Breast epithelium (tissue), 4 donors: ENCODE measurements at regions not wholly inside any gene's neighbourhood (a gene's known extent, or its start where the extent isn't known, plus 50 kb on each side); places are given as distances from the start of the nearest gene placed in this dataset.

Experiments
- DNase-seq, 2 donors: peaks; one replicate each; pipeline ENCODE4 v3.0.0-alpha.2; 2019; ENCODE audit warnings: low spot score in 2 of 2
- H3K27ac ChIP-seq, 2 donors: fragments of 200-600 bp; sonication (generic) in 1 of 2; one replicate each; pipeline ENCODE4 v1.5.1; 2016 to 2019; ENCODE audit warnings: mild to moderate bottlenecking in 1 of 2
- H3K27me3 ChIP-seq, 2 donors: fragments of 200-600 bp; sonication (generic) in 1 of 2; one replicate each; pipeline versions ENCODE4 v1.5.1 to v1.6.0; 2017 to 2019; ENCODE audit warnings: control low read depth in 1 of 2, mild to moderate bottlenecking in 1 of 2
- H3K36me3 ChIP-seq: fragments of 200-600 bp; one replicate; pipeline ENCODE4 v1.5.1; 2019
- H3K4me1 ChIP-seq, 2 donors: fragments of 200-600 bp; sonication (generic); one replicate each; pipeline ENCODE4 v1.5.1; 2016 to 2019; ENCODE audit warnings: control low read depth in 1 of 2
- H3K4me3 ChIP-seq, 3 donors: fragments of 200-600 bp; sonication (generic); 1 replicate in 2 of 3; 2 replicates in 1 of 3; pipeline ENCODE4 v1.5.1; 2016 to 2019; ENCODE audit warnings: mild to moderate bottlenecking in 3 of 3, moderate library complexity in 2 of 3
- H3K9me3 ChIP-seq, 2 donors: fragments of 200-600 bp; sonication (generic) in 1 of 2; one replicate each; pipeline ENCODE4 v1.5.1; 2016 to 2019; ENCODE audit warnings: control low read depth in 1 of 2
- POLR2A ChIP-seq: fragments of 450-650 bp; IDR thresholded peaks from one replicate; pipeline ENCODE4 v1.6.1; 2016; ENCODE audit warnings: antibody characterized with exemption, mild to moderate bottlenecking, moderate library complexity
- POLR2AphosphoS5 ChIP-seq, 3 donors: sonication (generic); formaldehyde crosslinking; IDR thresholded peaks; one replicate each; pipeline ENCODE4 v1.6.1; 2017; ENCODE audit warnings: antibody characterized with exemption in 3 of 3
- intact Hi-C: fragments of 100-400 bp; cut with DNase I; formaldehyde crosslinking; loops from one replicate; pipeline ENCODE4 v1.15.1; 2023; ENCODE audit warnings: low total_unique reads
- TF ChIP-seq, protein P1 (sequence below), 3 donors: fragments of 450-650 bp; IDR thresholded peaks; one replicate each; pipeline ENCODE4 v1.5.1; 2016 to 2017; ENCODE audit warnings: antibody characterized with exemption in 3 of 3, mild to moderate bottlenecking in 3 of 3, moderate library complexity in 3 of 3

DNA sequence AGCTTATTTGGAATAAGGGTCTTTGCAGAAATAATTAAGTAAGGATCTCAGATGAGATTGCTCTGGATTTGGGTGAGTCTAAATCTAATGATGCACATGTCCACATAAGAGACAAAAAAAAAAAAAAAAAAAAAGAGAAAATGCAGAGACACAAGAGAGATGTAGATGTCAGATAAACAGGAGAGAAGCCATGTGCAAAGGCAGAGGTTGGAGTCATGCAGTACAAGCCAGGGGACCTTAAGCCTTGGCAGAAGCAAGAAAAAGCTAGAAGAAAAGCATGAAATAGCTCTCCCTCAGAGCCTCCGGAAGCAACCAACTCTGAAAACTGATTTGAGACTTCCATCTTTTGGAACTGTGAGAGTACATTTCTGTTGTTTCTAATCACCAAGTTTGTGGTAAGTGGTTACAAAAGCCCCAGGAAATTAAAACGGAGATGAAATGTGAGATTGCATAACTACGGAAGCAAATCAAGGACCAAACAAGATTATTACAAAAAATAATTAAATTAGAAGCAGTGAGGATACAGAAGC is 1304.0 kb upstream of the SEL1L start:
- DNase-seq: no peak
- no peak overlapping the region for H3K27ac ChIP-seq
- H3K9me3 ChIP-seq: no peaks in the 10 kb centered on the region
- H3K4me3 ChIP-seq: no peak overlapping the region
- intact Hi-C loops: no loop called here
- TF ChIP-seq POLR2AphosphoS5 (IDR thresholded peaks at IDR 0.05) (no peak), POLR2A (no peak)
- TF ChIP-seq, protein P1, sequence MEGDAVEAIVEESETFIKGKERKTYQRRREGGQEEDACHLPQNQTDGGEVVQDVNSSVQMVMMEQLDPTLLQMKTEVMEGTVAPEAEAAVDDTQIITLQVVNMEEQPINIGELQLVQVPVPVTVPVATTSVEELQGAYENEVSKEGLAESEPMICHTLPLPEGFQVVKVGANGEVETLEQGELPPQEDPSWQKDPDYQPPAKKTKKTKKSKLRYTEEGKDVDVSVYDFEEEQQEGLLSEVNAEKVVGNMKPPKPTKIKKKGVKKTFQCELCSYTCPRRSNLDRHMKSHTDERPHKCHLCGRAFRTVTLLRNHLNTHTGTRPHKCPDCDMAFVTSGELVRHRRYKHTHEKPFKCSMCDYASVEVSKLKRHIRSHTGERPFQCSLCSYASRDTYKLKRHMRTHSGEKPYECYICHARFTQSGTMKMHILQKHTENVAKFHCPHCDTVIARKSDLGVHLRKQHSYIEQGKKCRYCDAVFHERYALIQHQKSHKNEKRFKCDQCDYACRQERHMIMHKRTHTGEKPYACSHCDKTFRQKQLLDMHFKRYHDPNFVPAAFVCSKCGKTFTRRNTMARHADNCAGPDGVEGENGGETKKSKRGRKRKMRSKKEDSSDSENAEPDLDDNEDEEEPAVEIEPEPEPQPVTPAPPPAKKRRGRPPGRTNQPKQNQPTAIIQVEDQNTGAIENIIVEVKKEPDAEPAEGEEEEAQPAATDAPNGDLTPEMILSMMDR (IDR thresholded peaks at IDR 0.05): no peak
- H3K27me3 ChIP-seq: no peaks in the 10 kb centered on the region
- no peaks in the 10 kb centered on the region for H3K36me3 ChIP-seq
- no peaks in the 10 kb centered on the region for H3K4me1 ChIP-seq

DNA sequence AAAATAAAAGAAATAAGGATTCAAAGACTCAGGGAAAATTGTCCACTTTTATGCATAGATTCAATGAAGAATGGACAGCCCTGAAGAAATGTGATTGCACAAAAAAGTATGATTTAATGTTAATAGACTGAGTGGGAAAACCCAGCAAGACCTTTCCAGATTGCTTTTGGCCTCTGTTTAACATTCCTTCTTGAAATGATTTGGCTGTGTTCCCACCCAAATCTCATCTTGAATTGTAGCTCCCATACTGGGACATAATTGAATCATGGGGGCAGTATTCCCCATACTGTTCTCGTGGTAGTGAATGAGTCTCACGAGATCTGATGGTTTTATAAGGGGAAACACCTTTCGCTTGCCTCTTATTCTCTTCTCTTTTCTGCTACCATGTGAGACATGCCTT is 1316.9 kb upstream of the SEL1L start:
- H3K4me3 ChIP-seq: no peak overlapping the region
- H3K4me1 ChIP-seq: no peaks in the 10 kb centered on the region
- no peak overlapping the region for H3K27ac ChIP-seq
- no peak for DNase-seq
- no peaks in the 10 kb centered on the region for H3K9me3 ChIP-seq
- no peaks in the 10 kb centered on the region for H3K36me3 ChIP-seq
- H3K27me3 ChIP-seq: no peaks in the 10 kb centered on the region
- TF ChIP-seq, protein P1 (IDR thresholded peaks at IDR 0.05): no peak
- no peak for TF ChIP-seq POLR2A
- TF ChIP-seq POLR2AphosphoS5 (IDR thresholded peaks at IDR 0.05): no peak
- intact Hi-C loops: no loop called here

DNA sequence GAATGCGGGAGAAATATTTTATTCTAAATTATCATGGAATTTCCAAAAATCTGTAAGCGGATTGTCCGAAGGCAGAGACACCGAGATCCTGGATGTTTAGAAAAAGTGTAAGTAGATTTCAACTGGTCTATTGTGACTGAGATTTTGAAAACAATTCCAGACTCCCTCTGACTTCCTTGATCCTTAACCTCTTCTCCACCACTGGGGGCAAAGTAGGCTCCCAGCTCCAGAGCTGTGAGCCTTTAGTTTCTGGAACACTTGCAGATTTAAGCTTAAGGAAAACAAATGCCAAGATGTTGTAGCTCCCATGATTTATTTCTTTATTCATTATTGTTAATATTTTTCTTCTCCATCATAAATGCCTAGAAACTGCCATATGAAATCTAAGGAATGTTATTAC is 1320.5 kb upstream of the SEL1L start:
- no peaks in the 10 kb centered on the region for H3K36me3 ChIP-seq
- no peaks in the 10 kb centered on the region for H3K27me3 ChIP-seq
- H3K4me1 ChIP-seq: no peaks in the 10 kb centered on the region
- no peak for DNase-seq
- TF ChIP-seq POLR2AphosphoS5 (IDR thresholded peaks at IDR 0.05): no peak
- TF ChIP-seq, protein P1 (IDR thresholded peaks at IDR 0.05): no peak
- no peak overlapping the region for H3K27ac ChIP-seq
- intact Hi-C loops: no loop called here
- no peak overlapping the region for H3K4me3 ChIP-seq
- H3K9me3 ChIP-seq: no peaks in the 10 kb centered on the region

DNA sequence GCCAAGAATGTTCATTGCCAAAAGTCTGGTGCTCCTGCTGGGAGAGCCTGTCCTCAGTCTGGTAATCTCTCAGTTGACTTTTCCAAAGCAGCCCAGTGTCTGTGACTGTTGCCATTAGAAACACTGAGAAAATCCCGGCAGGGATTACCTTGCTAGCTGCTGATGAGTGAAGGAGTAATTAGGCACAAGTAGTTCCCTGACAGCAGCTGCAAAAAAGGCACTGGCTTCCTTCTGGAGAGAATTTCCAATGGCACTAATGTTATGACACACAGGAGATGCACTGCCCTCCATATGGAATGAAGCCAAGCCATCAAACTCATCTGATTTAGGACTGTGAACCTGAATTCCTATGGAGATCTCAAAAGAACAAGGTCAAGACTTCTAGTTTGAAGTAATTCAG is 1321.2 kb upstream of the SEL1L start:
- Histone ChIP-seq H3K4me3 (no peak overlapping the region), H3K4me1 (no peaks in the 10 kb centered on the region), H3K9me3 (no peaks in the 10 kb centered on the region), H3K27ac (no peak overlapping the region), H3K27me3 (no peaks in the 10 kb centered on the region), H3K36me3 (no peaks in the 10 kb centered on the region)
- TF ChIP-seq POLR2AphosphoS5 (IDR thresholded peaks at IDR 0.05) (no peak), POLR2A (no peak)
- TF ChIP-seq, protein P1 (IDR thresholded peaks at IDR 0.05): no peak
- no peak for DNase-seq
- intact Hi-C loops: loop anchor here (1.0 kb wide), 1 partner anchor 11 kb away; no protein-coding TSS in a partner anchor

DNA sequence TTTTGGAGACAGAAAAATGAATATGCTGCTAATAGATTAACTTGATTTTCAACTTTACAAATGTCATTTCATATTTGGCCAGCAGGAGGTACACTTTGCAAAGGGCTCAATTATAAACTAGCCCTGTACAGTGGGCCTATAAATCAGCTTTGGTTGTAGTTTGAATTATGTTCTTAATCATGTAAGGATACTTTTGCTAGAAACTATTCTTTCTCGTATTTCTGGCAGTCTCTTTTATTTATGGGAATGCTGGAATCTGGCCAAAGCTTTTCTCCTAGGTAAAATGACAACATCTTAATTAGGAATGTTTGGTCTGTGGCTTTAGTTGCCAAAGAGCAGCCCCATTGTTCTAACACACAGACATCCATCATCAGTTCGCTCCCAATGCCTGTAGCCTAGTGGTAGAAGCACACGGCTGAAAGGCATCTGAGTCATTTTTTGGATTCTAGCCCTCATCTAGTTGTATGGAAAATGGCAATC is 1322.3 kb upstream of the SEL1L start:
- H3K27me3 ChIP-seq: no peaks in the 10 kb centered on the region
- H3K4me1 ChIP-seq: no peaks in the 10 kb centered on the region
- no peak for DNase-seq
- H3K9me3 ChIP-seq: no peaks in the 10 kb centered on the region
- H3K4me3 ChIP-seq: no peak overlapping the region
- no peaks in the 10 kb centered on the region for H3K36me3 ChIP-seq
- no peak overlapping the region for H3K27ac ChIP-seq
- TF ChIP-seq, protein P1 (IDR thresholded peaks at IDR 0.05): peak in 1 of 3 donors; percentile 42
- TF ChIP-seq POLR2AphosphoS5 (IDR thresholded peaks at IDR 0.05): no peak
- intact Hi-C loops: loop anchor here (1.0 kb wide), 1 partner anchor 10 kb away; no protein-coding TSS in a partner anchor
